Kasumi-1 (cell line): ENCODE measurements at regions not wholly inside any gene's neighbourhood (a gene's known extent, or its start where the extent isn't known, plus 50 kb on each side); places are given as distances from the start of the nearest gene placed in this dataset.

Source experiments
- DNase-seq, 2 experiments: peaks; one replicate each; lab custom pipeline; 2025; lab: John Stamatoyannopoulos, UW

DNA sequence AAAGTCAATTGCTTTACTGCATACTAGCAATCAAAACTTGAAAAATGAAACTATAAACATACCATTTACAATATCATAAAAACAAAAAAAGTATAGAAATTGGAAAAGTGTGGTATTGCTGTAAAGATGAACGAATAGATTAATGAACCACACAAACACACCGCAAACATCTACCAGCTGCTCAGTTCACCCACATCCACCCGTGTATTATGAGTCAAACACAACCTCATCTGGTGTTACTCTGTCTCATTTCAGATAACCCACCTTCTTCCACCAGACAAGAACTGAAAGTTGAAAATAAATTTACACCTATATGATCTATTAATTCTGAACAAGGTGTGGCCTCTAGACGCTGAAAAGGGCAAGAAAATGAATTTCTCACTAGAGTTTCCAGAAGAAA, 53.3 kb downstream of the BLID start:
- no peak for DNase-seq

DNA sequence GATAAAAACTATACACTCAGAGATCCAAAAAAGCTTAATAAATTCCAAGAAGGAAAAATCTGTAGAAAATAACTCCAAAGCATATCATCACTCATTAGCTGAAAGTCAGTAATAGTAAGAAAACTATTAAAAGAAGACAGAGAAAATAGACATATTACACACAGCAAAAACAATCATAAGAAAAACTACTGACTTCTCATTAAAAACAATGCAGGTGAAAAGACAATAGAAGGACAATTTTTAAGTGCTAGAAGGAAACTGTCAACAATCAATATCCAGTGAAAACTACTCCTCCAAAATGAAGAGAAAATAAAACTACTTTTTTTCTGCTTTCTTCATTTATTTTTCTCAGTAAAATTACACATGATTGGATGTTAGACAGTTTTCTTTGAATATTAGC, 56.5 kb downstream of the BLID start:
- no peak for DNase-seq

DNA sequence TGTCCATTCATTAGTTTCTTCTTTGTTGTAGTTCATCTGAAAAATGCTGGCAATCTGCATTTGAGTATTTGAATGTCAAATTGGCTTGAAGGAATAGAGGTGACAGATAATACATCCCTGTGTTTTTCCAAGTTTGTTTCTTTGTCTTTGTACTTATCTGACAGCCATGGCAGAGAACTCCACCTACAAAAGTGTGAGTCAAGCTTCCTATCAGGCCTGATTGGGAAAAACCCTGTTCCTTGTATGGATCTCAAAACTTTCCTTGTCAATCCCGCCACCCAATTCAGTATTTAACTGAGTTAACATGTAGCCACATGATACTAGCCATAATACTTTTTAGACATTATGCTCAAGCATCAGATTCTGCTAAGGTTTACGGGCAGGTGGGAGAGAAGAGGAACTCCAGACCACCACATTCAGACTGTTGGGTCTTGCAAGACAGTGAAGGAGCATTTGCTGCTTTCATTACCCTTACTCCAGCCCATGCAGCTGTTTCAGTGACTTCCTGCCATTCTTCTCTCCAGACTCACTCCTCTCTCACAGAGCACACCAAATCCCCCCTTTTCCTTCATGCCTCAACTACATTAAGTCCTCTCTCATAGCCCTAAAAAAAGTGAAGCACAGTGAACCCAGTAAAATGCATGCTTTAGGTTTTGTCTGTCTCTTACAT, 65.9 kb downstream of the BLID start:
- no peak for DNase-seq

DNA sequence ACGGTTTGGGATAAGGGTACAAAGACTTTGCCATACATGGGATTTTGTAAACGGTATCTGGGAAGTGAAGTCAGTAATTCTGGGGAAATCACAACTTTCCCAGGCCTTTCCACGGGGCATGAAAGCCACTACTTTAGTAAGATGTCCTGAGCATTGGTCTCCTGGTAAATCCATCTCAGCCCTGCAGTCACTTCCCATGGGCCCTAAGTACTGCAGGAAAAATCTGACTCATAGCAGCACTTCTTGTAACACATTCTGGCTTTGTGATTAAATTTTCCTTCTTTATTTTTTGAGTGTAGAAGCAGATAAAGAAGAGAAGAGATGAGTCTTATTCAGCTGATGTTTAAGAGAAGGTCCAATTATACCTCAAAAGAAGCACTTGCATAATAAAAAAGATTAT, 67.6 kb downstream of the BLID start:
- no peak for DNase-seq

DNA sequence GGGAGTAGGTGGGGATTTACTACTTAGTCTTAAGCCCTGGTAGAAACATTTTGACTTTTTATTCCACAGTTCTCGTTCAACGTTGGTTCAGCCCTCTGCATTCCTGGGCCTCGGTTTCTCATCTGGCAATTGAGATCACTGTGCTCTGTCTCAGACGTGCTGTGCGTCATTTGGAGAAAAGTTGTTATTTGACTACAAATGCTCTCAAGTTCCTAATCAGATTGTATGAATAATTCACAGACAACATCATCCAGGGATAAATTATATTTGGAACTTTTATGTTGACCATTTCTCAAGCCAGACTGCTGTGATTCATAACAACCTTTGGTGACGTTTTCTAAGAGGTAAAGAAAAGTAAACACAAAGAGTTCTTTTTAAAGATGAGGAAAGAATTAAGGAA, 69.2 kb downstream of the BLID start:
- no peak for DNase-seq

DNA sequence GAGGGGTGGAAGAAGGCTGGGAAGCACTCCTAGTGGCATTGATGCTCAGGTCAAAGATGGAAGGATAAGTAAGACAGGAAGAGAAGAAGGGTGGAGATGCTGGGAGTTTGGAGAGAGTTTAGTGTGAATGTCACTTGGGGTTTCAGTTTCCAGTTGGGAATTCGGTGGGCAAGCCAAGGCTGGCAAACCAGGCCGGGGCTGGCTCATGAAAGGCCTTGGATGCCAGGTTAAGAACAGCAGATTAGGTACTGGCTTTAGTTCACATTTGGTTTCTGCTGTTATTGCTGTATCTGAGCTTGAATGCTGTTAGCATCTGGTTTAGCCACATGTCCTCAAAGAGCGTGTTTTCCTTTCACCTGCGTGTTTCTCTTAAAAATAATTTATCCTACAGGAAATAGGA, 69.6 kb downstream of the BLID start:
- no peak for DNase-seq

DNA sequence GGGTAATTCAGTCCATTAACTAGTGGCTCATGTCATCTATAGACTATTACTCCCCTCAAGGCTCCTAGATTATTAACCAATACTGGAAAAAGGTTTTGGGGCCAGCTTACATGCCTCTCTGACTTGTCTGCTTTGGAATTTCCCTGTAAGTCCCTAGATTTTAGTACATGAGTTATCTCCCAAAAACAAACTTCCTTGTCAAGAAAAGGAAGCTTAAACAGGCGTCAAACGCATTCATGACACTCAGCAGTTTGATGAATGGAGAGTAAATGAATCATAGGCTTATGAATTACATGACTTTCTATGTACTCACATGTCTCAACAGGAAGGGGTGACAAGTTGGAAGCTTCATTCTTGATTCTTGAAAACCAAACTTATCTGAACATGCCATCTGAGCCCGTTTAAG, 70.8 kb downstream of the BLID start:
- no peak for DNase-seq

DNA sequence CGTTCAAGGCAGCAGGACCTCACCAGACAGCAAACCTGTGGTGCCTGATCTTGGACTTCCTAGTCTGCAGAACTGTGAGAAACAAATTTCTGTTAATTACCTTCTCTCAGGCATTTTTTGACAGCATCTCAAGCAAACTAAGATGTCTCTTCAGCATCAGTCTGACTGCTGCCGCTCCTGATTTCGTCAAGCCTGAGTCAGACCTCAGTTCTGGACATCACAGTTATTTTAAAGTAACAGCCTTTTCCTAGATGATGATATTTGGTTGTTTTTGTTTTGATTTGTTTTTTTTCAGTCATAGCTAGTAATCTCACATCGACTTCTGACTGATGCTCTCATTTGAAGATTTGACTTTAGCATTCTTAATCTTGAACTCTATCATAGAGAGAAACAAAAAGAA, 71.9 kb downstream of the BLID start:
- DNase-seq, result no peak

DNA sequence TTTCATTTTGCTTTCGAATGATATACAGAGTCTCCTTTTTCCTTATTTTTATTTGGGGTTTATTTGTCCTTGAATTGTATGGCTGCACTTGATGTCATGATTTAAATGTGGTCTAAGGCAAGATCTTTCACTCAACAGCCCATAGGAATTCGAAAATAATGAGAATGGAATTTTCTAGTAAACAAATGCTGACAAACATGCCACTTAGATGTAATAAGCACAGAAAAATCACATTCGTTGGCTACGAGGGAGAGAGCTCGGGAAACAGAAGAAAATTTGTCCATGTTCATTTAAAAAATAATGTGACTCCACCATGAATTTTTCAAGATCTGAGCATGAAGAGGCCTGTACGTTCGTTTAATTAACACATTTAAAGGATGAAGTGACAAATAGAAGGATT, 73.0 kb downstream of the BLID start:
- no peak for DNase-seq

DNA sequence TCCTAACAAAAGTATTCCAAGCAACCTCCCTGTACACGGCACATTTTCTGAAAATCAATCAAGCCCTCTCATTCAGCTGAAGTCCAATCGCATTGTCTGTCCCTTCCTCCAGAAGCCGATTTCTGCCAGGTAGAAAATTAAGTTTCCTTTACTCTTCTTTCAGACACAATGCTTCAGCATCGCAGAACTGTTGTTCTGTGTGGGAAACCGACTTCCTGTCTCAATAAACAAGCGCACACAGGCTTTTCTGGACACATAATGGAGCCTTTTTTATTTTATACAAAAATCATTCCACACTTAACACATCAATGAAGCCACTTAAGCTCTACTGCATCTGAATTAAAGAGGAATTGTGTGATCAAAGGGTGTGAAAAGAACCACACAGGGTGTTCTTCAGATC, 75.6 kb downstream of the BLID start:
- DNase-seq, result no peak

DNA sequence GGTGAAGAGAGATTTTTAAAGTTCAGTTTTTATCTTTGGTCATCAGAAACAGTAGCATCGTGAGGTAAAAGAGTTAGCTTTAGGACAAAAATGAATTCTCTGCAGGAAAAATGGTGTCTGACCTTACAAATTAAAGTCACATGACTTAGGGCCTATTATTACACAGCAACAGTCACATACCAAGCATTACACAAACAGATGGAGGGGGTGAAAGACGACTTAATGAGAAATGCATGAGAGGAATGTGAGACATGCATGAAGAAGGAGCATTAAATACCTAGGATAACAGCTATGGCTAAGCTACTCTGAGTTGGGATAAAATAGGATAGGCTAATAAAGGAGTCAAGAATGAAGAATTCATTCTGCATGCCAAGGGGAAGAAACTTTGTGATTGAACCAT, 77.5 kb downstream of the BLID start:
- no peak for DNase-seq

DNA sequence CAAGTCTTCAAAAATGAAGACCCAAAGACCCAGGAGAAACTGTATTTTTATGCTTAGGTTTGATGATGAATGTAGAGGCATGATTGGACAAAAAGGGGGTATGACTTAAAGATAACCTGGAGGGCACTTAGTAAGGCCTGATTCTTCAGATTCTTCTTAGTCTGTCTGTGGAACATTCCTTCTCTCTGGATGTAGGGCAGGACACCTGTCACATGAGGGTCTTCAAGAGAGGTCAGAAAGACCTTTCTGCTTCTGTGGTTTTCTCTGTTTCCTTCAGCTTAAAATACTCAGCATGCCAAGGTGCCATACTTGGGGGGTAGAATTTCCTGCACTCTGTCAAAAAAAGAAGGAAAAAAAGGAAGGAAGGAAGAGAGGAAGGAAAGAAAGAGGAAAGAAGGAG, 78.1 kb downstream of the BLID start:
- no peak for DNase-seq

DNA sequence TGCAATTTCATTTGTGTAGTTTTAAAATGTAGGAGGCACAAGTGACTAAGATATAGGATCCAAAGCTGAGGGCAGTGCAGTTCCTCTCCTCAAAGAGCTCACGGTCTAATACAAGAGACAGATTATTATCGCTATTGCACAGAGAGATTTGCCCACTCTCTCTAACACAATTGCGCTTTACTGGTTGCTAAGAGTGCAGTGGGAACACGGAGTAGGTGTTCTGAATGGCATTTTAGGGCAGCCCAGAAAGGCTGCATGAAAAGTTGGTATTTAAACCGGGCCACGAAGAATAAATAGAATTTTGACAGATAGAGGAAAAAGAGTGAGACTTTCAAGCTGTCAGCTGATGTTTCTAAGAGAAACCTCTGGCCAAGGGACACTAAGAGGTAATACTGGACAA, 79.5 kb downstream of the BLID start:
- no peak for DNase-seq

DNA sequence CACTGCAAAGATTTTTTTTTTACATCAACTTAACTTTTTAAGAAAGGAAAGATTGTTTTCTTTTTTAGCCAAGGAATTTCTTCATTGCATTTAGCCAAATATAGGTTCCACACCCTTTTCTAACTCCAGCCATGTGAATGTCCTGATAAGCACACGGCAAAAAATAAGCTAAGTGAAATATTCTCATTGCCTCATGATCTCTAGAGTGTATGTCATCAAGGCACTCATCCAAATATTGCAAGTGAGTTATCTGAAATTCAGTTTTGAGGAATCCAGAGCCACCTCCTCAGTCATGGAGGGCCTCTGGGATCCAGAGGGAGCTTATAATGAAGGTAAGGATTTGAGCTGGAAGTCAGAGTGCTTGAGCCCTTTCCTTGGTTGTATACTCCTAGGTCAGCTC, 80.0 kb downstream of the BLID start:
- no peak for DNase-seq

DNA sequence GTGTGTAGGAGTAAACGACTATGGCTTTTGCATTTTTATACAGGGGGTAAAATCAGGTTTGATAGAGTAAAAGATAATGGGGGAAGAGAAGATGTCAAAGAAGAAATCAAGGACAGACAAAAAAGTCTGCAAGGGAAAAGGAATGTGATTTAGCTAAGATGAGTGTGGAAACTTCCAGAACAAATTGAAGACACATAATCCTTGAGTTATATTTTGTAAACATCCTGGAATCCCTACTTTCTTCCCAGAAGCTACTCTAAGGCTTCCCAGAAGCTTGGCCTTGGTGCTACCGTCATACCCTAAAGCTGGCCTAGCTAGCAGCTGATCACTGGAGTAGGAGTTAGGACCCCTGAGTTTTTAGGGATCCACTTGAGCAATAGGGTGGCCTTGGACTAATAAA, 82.4 kb downstream of the BLID start:
- no peak for DNase-seq

DNA sequence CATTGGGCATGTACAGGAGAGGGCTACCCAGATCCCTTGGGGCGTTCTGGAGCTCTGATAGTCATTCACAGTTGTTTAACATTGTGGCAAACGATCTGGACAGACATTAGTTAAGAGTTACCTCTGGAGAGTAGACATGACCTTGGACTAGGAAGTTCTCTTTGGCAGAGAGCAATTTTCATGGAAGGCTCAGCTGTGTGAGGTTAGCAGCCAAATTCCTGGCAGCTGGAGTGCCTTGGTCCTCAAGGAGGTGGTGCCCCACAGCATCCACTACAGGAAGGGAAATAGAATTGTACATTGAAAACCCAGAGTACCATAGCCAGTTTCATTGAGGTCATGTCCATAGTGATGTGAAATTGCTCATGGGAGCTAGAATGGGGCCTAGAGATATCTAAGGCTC, 82.8 kb downstream of the BLID start:
- no peak for DNase-seq

DNA sequence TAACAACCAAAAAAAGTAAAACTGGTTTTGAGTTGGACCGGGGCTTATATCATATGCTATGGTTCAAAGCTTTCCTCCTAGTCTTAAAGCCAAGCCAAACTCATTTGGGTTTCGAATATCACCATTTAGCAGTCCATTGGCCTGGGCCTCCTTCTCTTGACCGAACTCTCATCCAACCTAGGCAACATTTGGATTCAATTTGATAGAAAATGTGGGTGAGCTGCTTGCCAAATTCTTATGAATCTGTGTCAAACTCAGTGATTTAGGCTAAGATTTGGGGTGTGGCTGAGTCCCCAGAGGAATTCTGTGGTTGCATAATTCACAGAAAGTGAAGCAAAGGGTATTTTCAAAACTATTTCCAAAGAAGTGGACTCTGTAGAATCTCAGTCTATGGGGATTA, 83.7 kb downstream of the BLID start:
- no peak for DNase-seq

DNA sequence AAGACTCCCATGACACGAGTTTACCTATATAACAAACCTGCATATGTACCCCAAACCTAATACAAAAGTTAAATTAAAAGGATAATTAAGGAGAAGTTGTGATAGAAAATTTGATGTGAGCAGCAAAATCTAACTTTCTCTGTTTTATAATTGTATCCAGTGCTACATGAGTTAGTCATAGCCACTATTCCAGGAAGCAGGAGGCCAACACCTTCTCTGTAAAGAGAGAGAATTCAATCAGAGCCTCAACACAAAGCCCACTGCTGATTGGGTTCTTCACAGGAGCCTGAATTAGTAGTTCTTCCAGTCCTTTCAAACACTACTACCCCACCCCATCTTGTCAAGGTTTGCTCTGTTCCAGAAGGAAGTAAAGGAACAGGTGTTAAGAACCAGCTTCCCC, 84.2 kb downstream of the BLID start:
- DNase-seq, result no peak

DNA sequence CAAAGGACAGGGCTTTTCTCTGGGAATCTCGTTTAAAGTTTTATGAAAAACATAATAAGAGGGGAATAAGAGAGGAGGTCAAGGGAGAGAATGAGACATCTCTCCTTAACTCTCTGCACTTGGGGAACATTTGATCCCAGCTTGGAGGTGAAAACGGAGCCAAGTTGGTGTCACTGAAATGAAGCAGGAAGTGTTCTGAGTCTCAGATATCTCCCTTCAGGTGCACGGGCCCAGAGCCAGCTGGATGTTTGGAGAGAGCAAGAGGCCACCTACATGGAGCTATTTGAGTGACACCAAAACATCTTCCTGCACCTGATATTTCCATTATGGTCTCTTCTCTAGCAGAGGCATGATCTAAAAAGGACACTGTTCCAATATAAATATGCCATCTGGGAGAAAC, 85.7 kb downstream of the BLID start:
- DNase-seq, result no peak

DNA sequence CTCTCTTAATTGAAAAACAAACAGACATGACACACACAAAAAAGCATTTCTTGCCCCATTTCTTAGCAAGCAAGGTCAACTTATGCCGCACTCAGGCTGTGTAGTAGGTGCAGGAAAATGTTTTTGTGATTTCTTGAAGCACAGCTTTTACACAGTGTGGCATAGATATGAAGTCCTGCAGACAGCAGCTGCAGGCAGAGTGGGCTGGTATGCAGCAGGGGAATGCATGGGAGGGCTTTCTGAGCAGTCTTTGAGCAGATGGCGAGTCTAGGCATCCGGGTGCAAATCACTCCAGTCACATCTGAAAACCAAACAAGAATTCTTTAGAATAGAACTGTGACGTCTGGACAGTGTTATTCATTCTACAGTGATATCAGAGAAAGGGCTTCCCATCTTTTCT, 87.5 kb downstream of the BLID start:
- no peak for DNase-seq

DNA sequence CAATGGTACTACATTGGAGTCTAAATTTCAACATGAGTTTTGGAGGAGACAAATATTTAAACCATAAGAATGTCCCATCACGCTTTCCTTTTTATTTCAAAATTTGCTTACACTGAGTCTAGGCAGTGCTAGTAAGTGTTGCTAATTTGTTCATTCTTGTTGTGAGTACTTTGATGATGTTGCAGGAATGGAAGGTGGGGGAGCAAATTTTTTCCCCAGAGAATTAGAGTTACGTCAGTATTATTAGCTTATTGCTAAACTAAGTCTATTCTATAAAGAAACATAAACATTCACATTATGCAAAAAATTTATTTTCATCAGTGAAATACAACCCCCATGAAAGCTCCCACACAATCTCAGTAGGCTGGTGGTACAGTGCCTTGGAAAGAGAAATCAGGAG, 88.0 kb downstream of the BLID start:
- DNase-seq, result no peak

DNA sequence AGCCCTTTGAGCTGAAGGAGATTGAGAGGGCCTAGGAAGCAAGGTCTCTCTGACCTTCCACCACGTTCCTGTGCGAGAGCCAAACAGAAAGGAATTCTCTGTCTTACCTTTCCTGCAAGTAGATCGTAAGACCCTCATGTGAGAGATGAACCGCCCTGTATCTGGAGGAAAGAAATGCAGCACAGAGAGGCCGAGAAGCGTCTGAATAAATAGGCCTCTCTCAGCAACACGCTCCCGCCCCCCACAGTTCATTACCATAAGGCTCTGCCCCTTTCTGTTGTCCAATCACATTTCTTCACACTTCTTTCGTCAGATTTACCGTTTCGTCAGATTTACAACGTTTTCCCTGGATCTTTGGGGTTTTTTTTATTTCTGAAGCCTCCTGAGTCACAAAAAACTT, 90.3 kb downstream of the BLID start:
- no peak for DNase-seq

DNA sequence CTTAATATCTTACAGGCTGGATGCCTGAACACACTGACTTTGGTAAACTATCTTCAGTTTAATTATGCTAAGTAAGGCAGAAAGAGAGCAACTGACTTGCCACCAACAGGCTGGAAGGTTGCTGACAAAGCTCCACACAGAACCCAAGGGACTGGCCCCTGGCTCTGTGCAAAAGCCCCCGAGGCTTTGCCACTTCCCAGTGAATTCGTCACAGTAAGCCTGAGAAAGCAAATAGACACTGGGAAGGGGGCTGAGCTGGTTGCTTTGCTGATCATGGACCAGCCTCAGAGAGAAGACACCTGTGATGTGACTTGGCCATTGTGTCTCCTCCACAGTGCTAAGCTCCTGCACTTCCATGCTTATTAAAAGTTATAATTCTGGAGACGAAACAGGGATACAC, 91.7 kb downstream of the BLID start:
- DNase-seq, result no peak

DNA sequence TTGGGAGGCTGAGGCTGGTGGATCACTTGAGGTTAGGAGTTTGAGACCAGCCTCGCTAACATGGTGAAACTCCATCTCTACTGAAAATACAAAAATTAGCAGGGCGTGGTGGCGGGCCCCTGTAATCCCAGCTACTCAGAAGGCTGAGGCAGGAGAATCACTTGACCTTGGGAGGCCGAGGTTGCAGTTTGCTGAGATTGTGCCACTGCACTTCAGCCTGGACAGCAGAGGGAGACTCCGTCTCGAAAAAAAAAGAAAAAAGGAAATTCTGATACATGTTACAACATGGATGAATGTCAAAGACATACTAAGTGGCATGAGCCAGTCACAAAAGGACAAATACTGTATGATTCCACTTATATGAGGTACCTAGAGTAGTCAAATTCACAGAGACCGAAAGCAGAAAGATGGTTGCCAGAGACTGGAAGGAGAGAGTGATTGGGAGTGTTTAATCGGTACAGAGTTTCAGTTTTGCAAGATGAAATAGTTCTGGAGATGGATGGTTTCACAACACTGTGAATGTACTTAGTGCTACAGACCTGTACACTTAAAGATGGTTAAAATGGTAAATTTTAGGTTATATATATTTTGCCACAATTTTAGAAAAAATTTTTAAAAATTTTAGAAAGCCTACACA, 92.3 kb downstream of the BLID start:
- no peak for DNase-seq
